ENCODE measurements at regions not wholly inside any gene's neighbourhood (a gene's known extent, or its start where the extent isn't known, plus 50 kb on each side); places are given as distances from the start of the nearest gene placed in this dataset.

DNA sequence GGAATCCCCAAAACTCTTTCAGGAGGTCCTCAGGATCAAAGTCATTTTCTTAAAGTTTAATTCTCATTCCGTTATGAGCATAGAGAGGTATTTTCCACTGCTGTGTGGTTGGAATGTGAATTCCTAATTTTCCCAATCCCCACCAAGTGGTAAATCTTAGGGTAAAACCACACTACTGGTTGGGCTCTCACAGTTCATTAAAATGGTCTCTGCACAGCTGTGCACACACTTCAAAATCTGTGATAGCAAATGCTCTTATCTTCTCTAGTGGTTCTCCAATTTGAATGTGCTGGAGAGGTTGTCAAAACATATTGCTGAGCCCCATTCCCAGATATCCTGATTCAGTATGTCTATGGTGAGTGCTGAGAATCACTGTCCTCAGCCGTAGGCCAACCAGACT, 189.1 kb downstream of the BMP4 start:
- no peak overlapping the region for H3T11ph ChIP-seq (ENCODE audit: low read length)
- no peak overlapping the region for H4K91ac ChIP-seq (ENCODE audit: insufficient read length, low read depth, low read length)
- no peak overlapping the region for H3K14ac ChIP-seq (ENCODE audit: insufficient read depth, low read length)
- Mint-ChIP-seq H3K9me3 (no peaks in the 10 kb centered on the region), H3K4me1 (no peaks in the 10 kb centered on the region), H3K36me3 (ENCODE audit: insufficient read depth in 1 of 3, low read depth in 3 of 3) (no peaks in the 10 kb centered on the region), H3K4me3 (no peak overlapping the region), H3K27ac (no peak overlapping the region), H3K27me3 (ENCODE audit: low read depth) (no peaks in the 10 kb centered on the region)
- H2BK5ac ChIP-seq (ENCODE audit: insufficient read length, low read length), result no peak overlapping the region
- no peak for DNase-seq
- no peak overlapping the region for H3K18ac ChIP-seq (ENCODE audit: insufficient read length, low read depth, low read length)
- no peak overlapping the region for H2AFZ ChIP-seq (ENCODE audit: low read length)
- H2BK20ac ChIP-seq (ENCODE audit: low read depth, low read length, poor library complexity, severe bottlenecking), result no peak overlapping the region
- no peak overlapping the region for H3K23ac ChIP-seq (ENCODE audit: insufficient read length, low read depth, low read length)
- H2BK15ac ChIP-seq (ENCODE audit: low read depth, low read length), result no peak overlapping the region
- TF ChIP-seq, protein P1, sequence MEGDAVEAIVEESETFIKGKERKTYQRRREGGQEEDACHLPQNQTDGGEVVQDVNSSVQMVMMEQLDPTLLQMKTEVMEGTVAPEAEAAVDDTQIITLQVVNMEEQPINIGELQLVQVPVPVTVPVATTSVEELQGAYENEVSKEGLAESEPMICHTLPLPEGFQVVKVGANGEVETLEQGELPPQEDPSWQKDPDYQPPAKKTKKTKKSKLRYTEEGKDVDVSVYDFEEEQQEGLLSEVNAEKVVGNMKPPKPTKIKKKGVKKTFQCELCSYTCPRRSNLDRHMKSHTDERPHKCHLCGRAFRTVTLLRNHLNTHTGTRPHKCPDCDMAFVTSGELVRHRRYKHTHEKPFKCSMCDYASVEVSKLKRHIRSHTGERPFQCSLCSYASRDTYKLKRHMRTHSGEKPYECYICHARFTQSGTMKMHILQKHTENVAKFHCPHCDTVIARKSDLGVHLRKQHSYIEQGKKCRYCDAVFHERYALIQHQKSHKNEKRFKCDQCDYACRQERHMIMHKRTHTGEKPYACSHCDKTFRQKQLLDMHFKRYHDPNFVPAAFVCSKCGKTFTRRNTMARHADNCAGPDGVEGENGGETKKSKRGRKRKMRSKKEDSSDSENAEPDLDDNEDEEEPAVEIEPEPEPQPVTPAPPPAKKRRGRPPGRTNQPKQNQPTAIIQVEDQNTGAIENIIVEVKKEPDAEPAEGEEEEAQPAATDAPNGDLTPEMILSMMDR (conservative IDR thresholded peaks at IDR 0.05), result no peak
- no peak overlapping the region for H2BK120ac ChIP-seq (ENCODE audit: low read depth, low read length, poor library complexity, severe bottlenecking)
- H4K5ac ChIP-seq (ENCODE audit: insufficient read length, low read depth, low read length), result no peak overlapping the region
- no peaks in the 10 kb centered on the region for H4K20me1 ChIP-seq (ENCODE audit: control insufficient read depth, insufficient read depth, insufficient read length)
- H3K79me1 ChIP-seq (ENCODE audit: insufficient read depth, low read depth, low read length, poor library complexity, severe bottlenecking), result no peaks in the 10 kb centered on the region
- no CpG with 5 or more reads among the region's 2 CpGs for WGBS (ENCODE audit: extremely low coverage, insufficient read length, low lambda C conversion rate)
- no peak overlapping the region for H2AK5ac ChIP-seq (ENCODE audit: insufficient read length, low read length)
- no peaks in the 10 kb centered on the region; the same call in 1 of the 2 replicates for H3K79me2 ChIP-seq (ENCODE audit: insufficient read depth, low read length)
- no peak overlapping the region for H3K56ac ChIP-seq (ENCODE audit: insufficient read length, low read depth, low read length)
- H3K4me1 ChIP-seq (ENCODE audit: insufficient read depth, low read length), result no peaks in the 10 kb centered on the region
- no peak overlapping the region for H2BK12ac ChIP-seq (ENCODE audit: insufficient read length, low read depth, low read length)
- H3K9ac ChIP-seq (ENCODE audit: extremely low read depth, insufficient read length, low read length), result no peak overlapping the region
- H3K27ac ChIP-seq (ENCODE audit: insufficient read length, low read depth, low read length), result no peak overlapping the region
- H3K27me3 ChIP-seq (ENCODE audit: insufficient read depth, low read length), result no peaks in the 10 kb centered on the region
- H4K8ac ChIP-seq (replicated peaks; ENCODE audit: insufficient read length, low read depth, low read length), result no peak overlapping the region
- H3K23me2 ChIP-seq (ENCODE audit: insufficient read length, low read depth, low read length, poor library complexity, severe bottlenecking), result no peaks in the 10 kb centered on the region
- H3K4me2 ChIP-seq (ENCODE audit: insufficient read depth, insufficient read length, low read length), result no peak overlapping the region
- H3K9me3 ChIP-seq (ENCODE audit: control insufficient read depth, low read depth, low read length), result no peaks in the 10 kb centered on the region
- no peak overlapping the region for H3K4ac ChIP-seq (ENCODE audit: low read depth, low read length)
